ENCODE measurements at regions not wholly inside any gene's neighbourhood (a gene's known extent, or its start where the extent isn't known, plus 50 kb on each side); places are given as distances from the start of the nearest gene placed in this dataset.

GRCh38 chr7:111660478-111660877 is 98.2 kb upstream of the IMMP2L start:
- no peaks in the 10 kb centered on the region for H3K9me2 ChIP-seq (ENCODE audit: insufficient read depth)
- no peaks in the 10 kb centered on the region for H3K79me2 ChIP-seq (ENCODE audit: insufficient read depth, low read length)
- H4K20me1 ChIP-seq (ENCODE audit: insufficient read depth) = no peaks in the 10 kb centered on the region
- ATAC-seq = no peak
- TF ChIP-seq YY1 (IDR thresholded peaks at IDR 0.05; ENCODE audit: extremely low read depth, insufficient replicate concordance, low read depth, low read length) = no peak
- no peak for TF ChIP-seq CEBPB (IDR thresholded peaks at IDR 0.05; ENCODE audit: low read depth)
- no peak for TF ChIP-seq ZBTB33 (IDR thresholded peaks at IDR 0.05; ENCODE audit: extremely low read depth, insufficient replicate concordance, low read length)
- TF ChIP-seq CBX3 (IDR thresholded peaks at IDR 0.05; ENCODE audit: low read depth) = no peak
- TF ChIP-seq ZFX (IDR thresholded peaks at IDR 0.05) = no peak
- no peak for TF ChIP-seq EZH2 (IDR thresholded peaks at IDR 0.05)
- TF ChIP-seq REST (IDR thresholded peaks at IDR 0.05; ENCODE audit: low read depth) = no peak
- TF ChIP-seq ELF1 (IDR thresholded peaks at IDR 0.05; ENCODE audit: borderline replicate concordance, low read depth) = no peak
- no peak for TF ChIP-seq TCF7L2 (IDR thresholded peaks at IDR 0.05; ENCODE audit: borderline replicate concordance, extremely low read depth, insufficient read depth, insufficient read length)
- no peak for TF ChIP-seq EGR1 (IDR thresholded peaks at IDR 0.05; ENCODE audit: low read depth)
- TF ChIP-seq SIN3A (IDR thresholded peaks at IDR 0.05; ENCODE audit: low read depth) = no peak
- no peak for TF ChIP-seq JUND (IDR thresholded peaks at IDR 0.05)
- no peak for TF ChIP-seq FOSL1 (IDR thresholded peaks at IDR 0.05; ENCODE audit: low read depth)
- TF ChIP-seq POLR2AphosphoS5 (IDR thresholded peaks at IDR 0.05; ENCODE audit: low read depth, low read length) = no peak
- no peak for TF ChIP-seq MAX (IDR thresholded peaks at IDR 0.05)
- TF ChIP-seq RAD21 (IDR thresholded peaks at IDR 0.05; ENCODE audit: low read depth) = no peak
- TF ChIP-seq ZNF274 (IDR thresholded peaks at IDR 0.05; ENCODE audit: low read depth, low read length) = no peak
- no peak for TF ChIP-seq EZH2phosphoT487 (IDR thresholded peaks at IDR 0.05; ENCODE audit: borderline replicate concordance)
- no peak for TF ChIP-seq ATF3 (IDR thresholded peaks at IDR 0.05)
- no peak for TF ChIP-seq CTCF (IDR thresholded peaks at IDR 0.05 in 2 of 3, conservative IDR thresholded peaks at IDR 0.05 in 1 of 3; ENCODE audit: borderline replicate concordance in 1 of 3, insufficient read depth in 1 of 3, low read depth in 2 of 3, low read length in 2 of 3)
- H3K36me3 ChIP-seq (ENCODE audit: control insufficient read depth in 1 of 2, insufficient read depth in 2 of 2, low read length in 2 of 2) = no peaks in the 10 kb centered on the region
- H3K27me3 ChIP-seq (ENCODE audit: insufficient read depth, low read length) = no peaks in the 10 kb centered on the region
- no peaks in the 10 kb centered on the region for H3K4me1 ChIP-seq (ENCODE audit: control insufficient read depth in 1 of 2, insufficient read depth in 2 of 2, low read length in 2 of 2)
- BruUV-seq (replicated peaks) = no TSS peak
- no peak overlapping the region for H3K4me3 ChIP-seq (replicated peaks in 1 of 2; ENCODE audit: low read depth in 1 of 2, low read length in 2 of 2)
- CTCF ChIA-PET = no interaction called here
- POLR2A ChIA-PET = no interaction called here
- DNase-seq (ENCODE audit: low read depth, low spot score) = no peak
- H3K27ac ChIP-seq (ENCODE audit: low read depth, low read length) = no peak overlapping the region
- H2AFZ ChIP-seq (ENCODE audit: low read depth, low read length, poor library complexity, severe bottlenecking) = no peak overlapping the region
- RAD21 ChIA-PET (ENCODE audit: low non-redundant PET in 1 of 2, low total read pairs in 2 of 2, uncharacterized antibody in 2 of 2, unreplicated experiment in 2 of 2) = no interaction called here
- H3K4me2 ChIP-seq (ENCODE audit: low read length) = no peak overlapping the region
- no peak overlapping the region for H3K9ac ChIP-seq (ENCODE audit: low read length)
- no peaks in the 10 kb centered on the region for H3K9me3 ChIP-seq (ENCODE audit: control insufficient read depth in 1 of 2, insufficient read depth in 1 of 2, low read depth in 1 of 2, low read length in 2 of 2)
- intact Hi-C loops (cut with micrococcal nuclease) = no loop called here
